A549 (cell line): ENCODE measurements at regions not wholly inside any gene's neighbourhood (a gene's known extent, or its start where the extent isn't known, plus 50 kb on each side); places are given as distances from the start of the nearest gene placed in this dataset.

Source experiments
- CEBPB ChIP-seq, 2 experiments: fragments of >200 bp in 1 of 2; sonication (Bioruptor Twin) in 1 of 2; formaldehyde crosslinking in 1 of 2; IDR thresholded peaks; 2 replicates each; pipeline ENCODE4 v1.6.1; 2012 to 2016
- CTCF ChIP-seq: fragments of >200 bp; sonication (Bioruptor Twin); formaldehyde crosslinking; IDR thresholded peaks from 3 replicates; pipeline ENCODE4 v1.5.1; 2016
- MAFK ChIP-seq: fragments of 450-650 bp; IDR thresholded peaks from 2 replicates; pipeline ENCODE4 v1.6.1; 2014; ENCODE audit not compliant: partially characterized antibody
- NPAS2 ChIP-seq: fragments of 250-450 bp; sonication (Bioruptor Pico); IDR thresholded peaks from 2 replicates; pipeline ENCODE4 v1.8.0; 2022; ENCODE audit warnings: mild to moderate bottlenecking, moderate library complexity, borderline replicate concordance
- REST ChIP-seq: fragments of 200-600 bp; sonication (generic); IDR thresholded peaks from 2 replicates; pipeline ENCODE4 v1.6.1; 2016; ENCODE audit warnings: antibody characterized with exemption, mild to moderate bottlenecking, moderate library complexity

GRCh38 chr4:10167201-10167600 lies 50.6 kb upstream of the WDR1 start:
- no peak for TF ChIP-seq CEBPB (IDR thresholded peaks at IDR 0.05)
- TF ChIP-seq REST = no peak
- TF ChIP-seq CTCF = no peak
- no peak for TF ChIP-seq MAFK
- TF ChIP-seq NPAS2 = no peak
